ENCODE measurements at regions not wholly inside any gene's neighbourhood (a gene's known extent, or its start where the extent isn't known, plus 50 kb on each side); places are given as distances from the start of the nearest gene placed in this dataset.

DNA sequence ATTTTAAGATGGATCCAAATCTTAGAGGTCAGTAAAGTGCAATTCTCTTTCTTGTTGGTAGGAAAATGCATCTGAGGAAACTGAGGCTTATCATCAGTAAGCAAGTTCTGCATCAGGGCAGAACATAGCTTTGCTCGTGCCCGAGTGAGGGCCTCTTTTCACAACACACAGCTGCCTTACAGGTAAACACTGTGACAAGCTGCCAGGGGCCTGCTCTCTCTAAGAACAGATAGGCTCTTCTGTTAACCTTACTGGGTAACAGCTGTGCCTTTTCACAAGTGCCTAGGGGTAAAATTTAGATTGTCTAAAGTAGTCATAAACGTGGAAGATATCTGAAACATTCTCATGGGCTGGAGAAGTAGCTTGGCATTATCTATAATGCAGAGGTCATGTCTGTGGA, 118.1 kb downstream of the C3orf38 start:
- SMC1A ChIA-PET (ENCODE audit: uncharacterized antibody, unreplicated experiment): no interaction called here
- Histone ChIP-seq H3K4me2 (ENCODE audit: control insufficient read depth, insufficient read depth) (no peak overlapping the region), H3K4me3 (no peak overlapping the region), H4K20me1 (ENCODE audit: control insufficient read depth, insufficient read depth) (no peaks in the 10 kb centered on the region), H3K27ac (ENCODE audit: control insufficient read depth, insufficient read depth) (no peak overlapping the region), H3K9me3 (replicated peaks; ENCODE audit: control insufficient read depth, insufficient read depth, low read length) (no peaks in the 10 kb centered on the region), H3K79me2 (ENCODE audit: control insufficient read depth, insufficient read depth, low read length) (no peaks in the 10 kb centered on the region), H3K4me1 (ENCODE audit: control insufficient read depth, insufficient read depth, low read length) (no peaks in the 10 kb centered on the region), H2AFZ (ENCODE audit: control insufficient read depth, low read depth, low read length) (no peak overlapping the region), H3K36me3 (ENCODE audit: control insufficient read depth in 2 of 2, insufficient read depth in 2 of 2, low read length in 1 of 2) (no peaks in the 10 kb centered on the region), H3K9ac (ENCODE audit: control insufficient read depth, insufficient read depth, low read length) (no peak overlapping the region), H3K27me3 (replicated peaks in 1 of 2; ENCODE audit: control insufficient read depth in 2 of 2, insufficient read depth in 2 of 2, low read length in 1 of 2) (no peaks in the 10 kb centered on the region)
- intact Hi-C loops (cut with micrococcal nuclease; ENCODE audit: unreplicated experiment) (no loop called here), in situ Hi-C loops (cut with MboI) (no loop called here)
- RAD21 ChIA-PET (ENCODE audit: unreplicated experiment): no interaction called here
- POLR2A ChIA-PET: no interaction called here
- TF ChIP-seq GABPA (IDR thresholded peaks at IDR 0.05; ENCODE audit: low read depth) (no peak), RAD21 (IDR thresholded peaks at IDR 0.05; ENCODE audit: insufficient read depth, low read depth, low read length) (no peak), SREBF1 (IDR thresholded peaks at IDR 0.05; ENCODE audit: low read length) (no peak), ETV6 (conservative IDR thresholded peaks at IDR 0.05 in 1 of 2, IDR thresholded peaks at IDR 0.05 in 1 of 2; ENCODE audit: borderline replicate concordance in 1 of 2, low read depth in 1 of 2) (no peak), NFIC (IDR thresholded peaks at IDR 0.05; ENCODE audit: low read depth, low read length) (no peak), NBN (IDR thresholded peaks at IDR 0.05) (no peak), MYC (IDR thresholded peaks at IDR 0.05; ENCODE audit: insufficient read depth, insufficient read length, insufficient replicate concordance, low read length, severe bottlenecking) (no peak), GATAD2B (conservative IDR thresholded peaks at IDR 0.05; ENCODE audit: low read depth) (no peak), YBX1 (IDR thresholded peaks at IDR 0.05) (no peak), EED (IDR thresholded peaks at IDR 0.05; ENCODE audit: low read depth) (no peak), FOXK2 (IDR thresholded peaks at IDR 0.05) (no peak), PAX8 (IDR thresholded peaks at IDR 0.05) (no peak)
- TF ChIP-seq, protein P1, sequence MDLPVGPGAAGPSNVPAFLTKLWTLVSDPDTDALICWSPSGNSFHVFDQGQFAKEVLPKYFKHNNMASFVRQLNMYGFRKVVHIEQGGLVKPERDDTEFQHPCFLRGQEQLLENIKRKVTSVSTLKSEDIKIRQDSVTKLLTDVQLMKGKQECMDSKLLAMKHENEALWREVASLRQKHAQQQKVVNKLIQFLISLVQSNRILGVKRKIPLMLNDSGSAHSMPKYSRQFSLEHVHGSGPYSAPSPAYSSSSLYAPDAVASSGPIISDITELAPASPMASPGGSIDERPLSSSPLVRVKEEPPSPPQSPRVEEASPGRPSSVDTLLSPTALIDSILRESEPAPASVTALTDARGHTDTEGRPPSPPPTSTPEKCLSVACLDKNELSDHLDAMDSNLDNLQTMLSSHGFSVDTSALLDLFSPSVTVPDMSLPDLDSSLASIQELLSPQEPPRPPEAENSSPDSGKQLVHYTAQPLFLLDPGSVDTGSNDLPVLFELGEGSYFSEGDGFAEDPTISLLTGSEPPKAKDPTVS (IDR thresholded peaks at IDR 0.05; ENCODE audit: low read depth, low read length): no peak
- TF ChIP-seq, protein P2, sequence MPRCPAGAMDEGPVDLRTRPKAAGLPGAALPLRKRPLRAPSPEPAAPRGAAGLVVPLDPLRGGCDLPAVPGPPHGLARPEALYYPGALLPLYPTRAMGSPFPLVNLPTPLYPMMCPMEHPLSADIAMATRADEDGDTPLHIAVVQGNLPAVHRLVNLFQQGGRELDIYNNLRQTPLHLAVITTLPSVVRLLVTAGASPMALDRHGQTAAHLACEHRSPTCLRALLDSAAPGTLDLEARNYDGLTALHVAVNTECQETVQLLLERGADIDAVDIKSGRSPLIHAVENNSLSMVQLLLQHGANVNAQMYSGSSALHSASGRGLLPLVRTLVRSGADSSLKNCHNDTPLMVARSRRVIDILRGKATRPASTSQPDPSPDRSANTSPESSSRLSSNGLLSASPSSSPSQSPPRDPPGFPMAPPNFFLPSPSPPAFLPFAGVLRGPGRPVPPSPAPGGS (IDR thresholded peaks at IDR 0.05; ENCODE audit: borderline replicate concordance, insufficient read depth, low read depth, low read length, poor library complexity, severe bottlenecking): no peak
- TF ChIP-seq, protein P3, sequence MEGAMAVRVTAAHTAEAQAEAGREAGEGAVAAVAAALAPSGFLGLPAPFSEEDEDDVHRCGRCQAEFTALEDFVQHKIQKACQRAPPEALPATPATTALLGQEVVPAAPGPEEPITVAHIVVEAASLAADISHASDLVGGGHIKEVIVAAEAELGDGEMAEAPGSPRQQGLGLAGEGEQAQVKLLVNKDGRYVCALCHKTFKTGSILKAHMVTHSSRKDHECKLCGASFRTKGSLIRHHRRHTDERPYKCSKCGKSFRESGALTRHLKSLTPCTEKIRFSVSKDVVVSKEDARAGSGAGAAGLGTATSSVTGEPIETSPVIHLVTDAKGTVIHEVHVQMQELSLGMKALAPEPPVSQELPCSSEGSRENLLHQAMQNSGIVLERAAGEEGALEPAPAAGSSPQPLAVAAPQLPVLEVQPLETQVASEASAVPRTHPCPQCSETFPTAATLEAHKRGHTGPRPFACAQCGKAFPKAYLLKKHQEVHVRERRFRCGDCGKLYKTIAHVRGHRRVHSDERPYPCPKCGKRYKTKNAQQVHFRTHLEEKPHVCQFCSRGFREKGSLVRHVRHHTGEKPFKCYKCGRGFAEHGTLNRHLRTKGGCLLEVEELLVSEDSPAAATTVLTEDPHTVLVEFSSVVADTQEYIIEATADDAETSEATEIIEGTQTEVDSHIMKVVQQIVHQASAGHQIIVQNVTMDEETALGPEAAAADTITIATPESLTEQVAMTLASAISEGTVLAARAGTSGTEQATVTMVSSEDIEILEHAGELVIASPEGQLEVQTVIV (IDR thresholded peaks at IDR 0.05; ENCODE audit: borderline replicate concordance, partially characterized antibody): no peak
- TF ChIP-seq, protein P4, sequence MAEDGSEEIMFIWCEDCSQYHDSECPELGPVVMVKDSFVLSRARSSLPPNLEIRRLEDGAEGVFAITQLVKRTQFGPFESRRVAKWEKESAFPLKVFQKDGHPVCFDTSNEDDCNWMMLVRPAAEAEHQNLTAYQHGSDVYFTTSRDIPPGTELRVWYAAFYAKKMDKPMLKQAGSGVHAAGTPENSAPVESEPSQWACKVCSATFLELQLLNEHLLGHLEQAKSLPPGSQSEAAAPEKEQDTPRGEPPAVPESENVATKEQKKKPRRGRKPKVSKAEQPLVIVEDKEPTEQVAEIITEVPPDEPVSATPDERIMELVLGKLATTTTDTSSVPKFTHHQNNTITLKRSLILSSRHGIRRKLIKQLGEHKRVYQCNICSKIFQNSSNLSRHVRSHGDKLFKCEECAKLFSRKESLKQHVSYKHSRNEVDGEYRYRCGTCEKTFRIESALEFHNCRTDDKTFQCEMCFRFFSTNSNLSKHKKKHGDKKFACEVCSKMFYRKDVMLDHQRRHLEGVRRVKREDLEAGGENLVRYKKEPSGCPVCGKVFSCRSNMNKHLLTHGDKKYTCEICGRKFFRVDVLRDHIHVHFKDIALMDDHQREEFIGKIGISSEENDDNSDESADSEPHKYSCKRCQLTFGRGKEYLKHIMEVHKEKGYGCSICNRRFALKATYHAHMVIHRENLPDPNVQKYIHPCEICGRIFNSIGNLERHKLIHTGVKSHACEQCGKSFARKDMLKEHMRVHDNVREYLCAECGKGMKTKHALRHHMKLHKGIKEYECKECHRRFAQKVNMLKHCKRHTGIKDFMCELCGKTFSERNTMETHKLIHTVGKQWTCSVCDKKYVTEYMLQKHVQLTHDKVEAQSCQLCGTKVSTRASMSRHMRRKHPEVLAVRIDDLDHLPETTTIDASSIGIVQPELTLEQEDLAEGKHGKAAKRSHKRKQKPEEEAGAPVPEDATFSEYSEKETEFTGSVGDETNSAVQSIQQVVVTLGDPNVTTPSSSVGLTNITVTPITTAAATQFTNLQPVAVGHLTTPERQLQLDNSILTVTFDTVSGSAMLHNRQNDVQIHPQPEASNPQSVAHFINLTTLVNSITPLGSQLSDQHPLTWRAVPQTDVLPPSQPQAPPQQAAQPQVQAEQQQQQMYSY (CRISPR knock-in tag; IDR thresholded peaks at IDR 0.05): no peak
- FAIRE-seq (no peak), ATAC-seq (no peak), DNase-seq (ENCODE audit: low read depth, low spot score) (no peak)
- CTCF ChIA-PET: no interaction called here
- no TSS peak for BruUV-seq (replicated peaks)
- 0% methylated on average over 3 of the region's 3 CpGs for WGBS (ENCODE audit: insufficient coverage, insufficient replicate concordance, low lambda C conversion rate, missing lambda C conversion rate)

All from GM12878 (cell line).